Prostate gland (tissue), 2 donors: ENCODE measurements at regions not wholly inside any gene's neighbourhood (a gene's known extent, or its start where the extent isn't known, plus 50 kb on each side); places are given as distances from the start of the nearest gene placed in this dataset.

ENCODE experiments used
- CTCF ChIP-seq, 4 experiments: fragments of 200-600 bp in 2 of 4; fragments of 450-650 bp in 2 of 4; sonication (generic) in 2 of 4; IDR thresholded peaks; 1 replicate in 3 of 4; 2 replicates in 1 of 4; pipeline ENCODE4 v1.5.1; 2016 to 2019; ENCODE audit warnings: antibody characterized with exemption in 4 of 4, mild to moderate bottlenecking in 2 of 4, moderate library complexity in 2 of 4
- POLR2A ChIP-seq: fragments of 450-650 bp; IDR thresholded peaks from one replicate; pipeline ENCODE4 v1.6.1; 2016; ENCODE audit warnings: antibody characterized with exemption, mild to moderate bottlenecking
- POLR2AphosphoS5 ChIP-seq: sonication (generic); formaldehyde crosslinking; IDR thresholded peaks from one replicate; pipeline ENCODE4 v1.6.1; 2017; ENCODE audit warnings: antibody characterized with exemption

DNA sequence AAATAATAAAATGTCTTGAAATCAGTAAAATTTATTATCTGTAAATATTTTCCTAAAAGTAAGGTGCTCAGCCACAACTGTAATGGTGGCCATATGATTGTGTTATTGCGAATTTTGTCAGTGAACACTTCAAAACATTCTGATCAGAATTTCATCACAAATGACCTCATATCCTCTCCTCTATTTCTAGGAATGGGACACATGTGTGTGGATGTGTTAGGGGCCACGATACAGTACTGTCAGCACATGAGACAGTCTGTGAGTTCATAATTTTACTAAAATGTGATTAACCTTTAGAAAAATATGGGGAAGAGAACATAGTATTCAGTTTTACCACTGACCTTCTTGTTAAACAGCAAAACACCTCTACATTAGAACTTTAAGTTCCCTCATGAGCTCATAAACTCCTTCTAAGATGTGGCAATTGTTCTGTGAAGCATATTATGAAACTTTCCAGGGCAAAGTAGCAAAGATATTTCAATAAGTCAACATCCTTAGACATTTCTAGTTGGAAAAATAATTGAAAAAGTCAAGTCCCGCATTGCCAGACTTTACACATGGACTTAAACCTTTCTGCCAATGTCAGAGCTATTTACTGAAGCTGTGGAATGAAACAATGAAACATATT lies 158.2 kb upstream of the ABI3BP start:
- no peak for TF ChIP-seq POLR2AphosphoS5
- no peak for TF ChIP-seq CTCF (IDR thresholded peaks at IDR 0.05)
- TF ChIP-seq POLR2A, result no peak
